ENCODE measurements at regions not wholly inside any gene's neighbourhood (a gene's known extent, or its start where the extent isn't known, plus 50 kb on each side); places are given as distances from the start of the nearest gene placed in this dataset.

DNA sequence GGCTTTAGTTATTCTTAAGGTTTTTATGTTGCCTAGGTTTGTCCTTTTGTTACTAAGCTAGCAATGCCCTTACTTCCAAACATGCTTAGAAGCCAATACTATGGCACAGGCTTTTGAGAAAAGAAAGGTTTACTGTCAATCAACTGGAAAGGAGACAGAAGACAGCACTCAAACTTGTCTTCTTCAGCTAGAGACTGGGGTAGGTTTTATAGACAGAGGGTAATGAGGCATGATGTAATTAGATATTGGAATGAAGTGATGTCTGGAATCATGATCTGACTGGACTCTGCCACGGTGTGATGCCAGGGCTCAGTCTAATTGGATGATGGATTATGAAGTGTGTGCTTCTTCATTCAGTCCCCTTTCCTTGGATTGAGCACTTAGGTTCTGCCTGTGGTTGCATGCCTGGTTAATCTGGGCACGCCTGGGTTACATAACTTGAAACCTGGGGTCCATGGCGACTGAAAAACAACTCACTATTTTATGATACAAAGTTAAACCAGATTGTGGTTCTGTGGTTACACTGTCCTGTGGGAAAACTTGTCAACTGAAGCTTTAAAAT lies 625.8 kb downstream of the BRINP3 start:
- H2AFZ ChIP-seq (ENCODE audit: low read depth, low read length): peak overlapping the region; percentile 28
- no peak overlapping the region for H3K4me3 ChIP-seq (ENCODE audit: low read length)
- H3K9me3 ChIP-seq (ENCODE audit: low read length): no peaks in the 10 kb centered on the region
- no peaks in the 10 kb centered on the region for H3K36me3 ChIP-seq (ENCODE audit: insufficient read depth, low read length)
- no peaks in the 10 kb centered on the region for H3K27me3 ChIP-seq (ENCODE audit: insufficient read depth, low read length)
- H3K4me1 ChIP-seq (ENCODE audit: insufficient read depth, low read length): no peaks in the 10 kb centered on the region

DNA sequence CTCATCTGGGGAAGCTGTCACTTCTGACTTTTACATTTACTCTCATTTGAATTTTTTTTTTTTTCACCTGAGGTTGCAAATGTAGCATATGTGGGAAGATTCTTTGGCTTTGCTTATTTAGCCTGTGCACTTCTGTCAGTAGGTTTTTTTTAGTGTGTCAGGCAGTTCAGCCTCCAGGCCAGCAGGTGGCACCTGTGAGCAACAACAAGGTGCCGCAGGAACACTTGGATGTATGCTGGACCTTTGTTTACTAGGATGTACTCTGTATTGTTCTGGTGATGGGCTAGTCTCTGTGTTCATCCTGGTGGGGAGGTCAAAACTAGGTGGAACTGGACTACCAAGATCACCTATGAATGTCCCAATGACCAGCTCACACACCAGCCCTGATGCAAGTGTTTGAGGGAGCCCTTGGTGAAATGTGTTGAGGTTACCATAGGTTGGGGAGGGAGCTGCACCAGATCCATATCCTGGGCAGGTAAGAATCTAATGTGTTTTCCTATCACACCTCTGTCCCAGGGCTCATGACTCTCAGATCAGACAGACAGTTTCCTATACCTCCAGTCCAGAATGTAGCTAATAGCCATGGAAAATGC lies 618.2 kb downstream of the BRINP3 start:
- H3K27me3 ChIP-seq (ENCODE audit: insufficient read depth, low read length): no peaks in the 10 kb centered on the region
- H3K9me3 ChIP-seq (ENCODE audit: low read length): peaks cover 2% of the 10 kb centered on the region
- H3K4me1 ChIP-seq (ENCODE audit: insufficient read depth, low read length): no peaks in the 10 kb centered on the region
- H3K4me3 ChIP-seq (ENCODE audit: low read length): no peak overlapping the region
- H2AFZ ChIP-seq (ENCODE audit: low read depth, low read length): no peak overlapping the region
- H3K36me3 ChIP-seq (ENCODE audit: insufficient read depth, low read length): no peaks in the 10 kb centered on the region

DNA sequence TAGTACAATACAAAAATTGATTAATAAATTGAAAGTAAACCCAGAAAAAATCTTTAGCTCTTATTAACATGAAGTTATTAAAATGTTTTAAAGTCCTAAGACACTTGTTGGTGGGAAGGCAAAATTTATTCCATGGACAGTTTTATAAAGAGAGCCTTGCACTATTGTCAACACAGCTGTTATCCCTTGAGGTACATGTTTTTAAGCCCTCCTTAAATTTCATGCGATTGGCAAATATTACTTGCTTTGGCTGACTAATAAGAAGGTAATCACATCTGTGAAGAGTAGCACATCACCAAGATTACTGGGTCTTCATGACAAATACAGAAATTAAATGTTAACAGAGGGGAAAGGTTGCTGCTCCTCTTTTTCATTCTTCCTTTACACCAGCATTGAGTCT lies 611.1 kb downstream of the BRINP3 start:
- Histone ChIP-seq H3K36me3 (ENCODE audit: insufficient read depth, low read length) (no peaks in the 10 kb centered on the region), H2AFZ (ENCODE audit: low read depth, low read length) (no peak overlapping the region), H3K9me3 (ENCODE audit: low read length) (no peaks in the 10 kb centered on the region), H3K4me3 (ENCODE audit: low read length) (no peak overlapping the region), H3K27me3 (ENCODE audit: insufficient read depth, low read length) (no peaks in the 10 kb centered on the region), H3K4me1 (ENCODE audit: insufficient read depth, low read length) (no peaks in the 10 kb centered on the region)

DNA sequence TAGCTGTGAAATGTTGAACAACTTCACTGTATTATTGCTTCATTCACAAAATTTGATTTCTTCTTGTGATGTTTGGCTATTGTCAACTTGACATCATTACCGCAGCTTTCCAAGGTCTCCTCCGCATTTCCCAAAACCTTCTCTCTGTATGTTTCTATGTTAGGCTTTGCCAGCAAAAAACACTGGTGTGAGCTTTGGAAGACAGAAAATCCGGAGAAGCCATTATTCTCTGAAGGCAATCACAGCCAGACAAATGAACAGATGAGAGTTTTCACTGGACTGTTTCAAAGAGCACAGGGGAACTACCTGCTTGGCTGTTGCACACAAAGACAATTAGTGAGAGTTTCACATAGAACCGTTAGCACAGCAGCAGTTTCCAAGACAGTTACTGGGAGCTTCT lies 609.6 kb downstream of the BRINP3 start:
- no peaks in the 10 kb centered on the region for H3K9me3 ChIP-seq (ENCODE audit: low read length)
- H3K4me3 ChIP-seq (ENCODE audit: low read length): no peak overlapping the region
- H3K27me3 ChIP-seq (ENCODE audit: insufficient read depth, low read length): no peaks in the 10 kb centered on the region
- H3K36me3 ChIP-seq (ENCODE audit: insufficient read depth, low read length): no peaks in the 10 kb centered on the region
- peak overlapping the region; percentile 28 for H2AFZ ChIP-seq (ENCODE audit: low read depth, low read length)
- no peaks in the 10 kb centered on the region for H3K4me1 ChIP-seq (ENCODE audit: insufficient read depth, low read length)

DNA sequence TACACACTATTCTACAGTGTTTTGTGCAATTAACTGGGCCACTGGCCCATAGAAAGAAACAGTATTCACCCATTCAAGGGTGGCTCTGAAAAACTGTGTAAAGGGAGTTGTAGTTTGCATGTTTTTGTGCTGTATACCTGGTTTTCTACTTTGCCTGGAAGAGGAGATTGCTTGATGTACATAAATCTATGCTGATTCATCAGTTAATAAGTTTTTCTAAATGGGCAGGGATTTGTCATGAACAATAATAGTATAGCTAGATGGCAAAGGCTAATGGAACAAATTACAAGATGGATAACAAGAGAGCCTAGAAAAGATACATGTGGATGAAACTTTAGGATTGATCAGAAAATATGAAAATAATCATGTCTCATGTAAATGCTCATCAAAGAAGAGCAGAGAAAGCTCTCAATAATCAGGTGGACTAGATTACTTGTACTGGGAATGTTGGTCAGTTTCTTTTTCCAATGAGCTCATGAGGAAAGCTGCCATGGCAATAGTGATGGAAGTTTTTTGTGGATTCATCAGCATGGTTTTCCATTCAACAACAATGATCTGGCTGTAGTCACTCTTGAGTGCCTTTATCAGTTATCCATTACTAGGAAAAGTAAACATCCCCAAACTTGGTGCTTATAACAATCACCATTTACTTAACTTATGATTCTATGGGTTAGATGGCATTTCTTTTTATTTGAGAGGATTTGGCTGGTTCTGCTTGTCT lies 602.8 kb downstream of the BRINP3 start:
- no peaks in the 10 kb centered on the region for H3K4me1 ChIP-seq (ENCODE audit: insufficient read depth, low read length)
- no peaks in the 10 kb centered on the region for H3K9me3 ChIP-seq (ENCODE audit: low read length)
- H2AFZ ChIP-seq (ENCODE audit: low read depth, low read length): no peak overlapping the region
- no peak overlapping the region for H3K4me3 ChIP-seq (ENCODE audit: low read length)
- no peaks in the 10 kb centered on the region for H3K36me3 ChIP-seq (ENCODE audit: insufficient read depth, low read length)
- no peaks in the 10 kb centered on the region for H3K27me3 ChIP-seq (ENCODE audit: insufficient read depth, low read length)

DNA sequence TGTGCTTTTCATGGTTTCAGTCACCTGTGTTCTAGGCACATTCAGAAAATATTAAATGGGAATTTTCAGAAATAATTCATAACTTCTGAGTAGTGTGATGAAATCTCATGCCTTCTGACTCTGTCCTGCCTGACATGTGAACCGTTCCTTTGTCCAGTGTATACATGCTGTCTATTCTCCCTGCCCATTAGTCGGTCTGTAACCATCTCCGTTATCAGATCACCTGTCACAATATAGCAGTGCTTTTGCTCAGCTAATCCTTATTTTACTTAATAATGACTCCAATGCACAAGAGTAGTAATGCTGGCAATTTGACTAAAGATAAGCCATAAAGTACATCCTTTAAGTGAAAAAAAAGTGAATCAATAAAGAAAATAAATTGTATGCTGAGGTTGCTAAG lies 597.5 kb downstream of the BRINP3 start:
- Histone ChIP-seq H3K9me3 (ENCODE audit: low read length) (no peaks in the 10 kb centered on the region), H3K36me3 (ENCODE audit: insufficient read depth, low read length) (no peaks in the 10 kb centered on the region), H3K4me3 (ENCODE audit: low read length) (no peak overlapping the region), H3K4me1 (ENCODE audit: insufficient read depth, low read length) (no peaks in the 10 kb centered on the region), H2AFZ (ENCODE audit: low read depth, low read length) (no peak overlapping the region), H3K27me3 (ENCODE audit: insufficient read depth, low read length) (no peaks in the 10 kb centered on the region)

DNA sequence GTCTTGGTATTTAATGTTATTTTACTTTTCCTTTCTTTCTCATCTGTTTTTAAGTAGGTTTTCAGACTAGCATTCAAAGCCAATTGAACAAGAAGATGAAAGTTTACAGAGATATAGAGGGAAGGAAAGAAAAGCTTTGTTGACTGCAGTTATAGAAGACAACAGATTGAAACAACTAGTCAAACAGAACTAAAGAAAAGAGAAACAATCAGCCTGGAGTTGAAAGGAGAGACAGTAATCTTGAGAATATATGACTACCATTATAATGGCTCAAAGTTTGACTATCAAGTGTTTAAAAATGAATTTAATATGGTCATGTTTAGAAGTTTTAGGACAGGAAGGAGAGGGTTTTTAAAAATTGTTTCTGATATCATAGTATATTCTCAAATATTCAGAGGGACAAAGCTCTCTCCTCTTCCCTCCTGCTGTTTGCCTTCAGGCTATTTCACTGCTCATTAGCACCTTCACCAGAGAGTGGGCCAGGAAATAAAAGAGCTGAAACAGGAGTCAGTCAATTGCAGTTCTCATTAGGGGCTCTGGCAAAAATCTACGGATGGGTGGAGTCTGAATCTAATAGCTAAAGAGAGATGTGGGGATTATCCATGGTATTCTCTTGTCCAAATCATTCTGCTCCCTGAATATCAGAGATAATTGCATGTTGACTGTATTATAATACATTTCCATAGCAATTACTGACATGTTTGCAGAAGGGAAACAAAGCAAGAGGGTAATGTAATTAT lies 577.8 kb downstream of the BRINP3 start:
- Histone ChIP-seq H3K4me3 (ENCODE audit: low read length) (no peak overlapping the region), H3K4me1 (ENCODE audit: insufficient read depth, low read length) (peaks cover 8% of the 10 kb centered on the region), H3K36me3 (ENCODE audit: insufficient read depth, low read length) (no peaks in the 10 kb centered on the region), H3K27me3 (ENCODE audit: insufficient read depth, low read length) (no peaks in the 10 kb centered on the region), H2AFZ (ENCODE audit: low read depth, low read length) (peak overlapping the region; percentile 56), H3K9me3 (ENCODE audit: low read length) (no peaks in the 10 kb centered on the region)

DNA sequence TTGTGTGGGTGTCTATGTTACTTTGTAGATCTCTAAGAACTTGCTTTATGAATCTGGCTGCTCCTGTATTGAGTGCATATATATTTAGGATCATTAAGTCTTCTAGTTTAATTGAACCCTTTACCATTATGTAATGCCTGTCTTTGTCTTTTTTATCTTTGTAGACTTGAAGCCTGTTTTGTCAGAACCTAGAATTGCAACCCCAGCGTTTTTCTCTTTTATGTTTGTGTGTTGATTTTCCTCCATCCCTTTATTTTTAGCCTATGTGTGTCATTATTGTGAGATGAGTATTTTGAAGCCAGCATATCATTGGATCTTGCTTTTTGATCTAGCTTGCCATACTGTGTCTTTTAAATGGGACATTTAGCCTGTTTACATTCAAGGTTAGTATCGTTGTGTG lies 573.2 kb downstream of the BRINP3 start:
- Histone ChIP-seq H3K9me3 (ENCODE audit: low read length) (no peaks in the 10 kb centered on the region), H3K4me1 (ENCODE audit: insufficient read depth, low read length) (peaks cover 7% of the 10 kb centered on the region), H3K4me3 (ENCODE audit: low read length) (no peak overlapping the region), H3K36me3 (ENCODE audit: insufficient read depth, low read length) (no peaks in the 10 kb centered on the region), H2AFZ (ENCODE audit: low read depth, low read length) (no peak overlapping the region), H3K27me3 (ENCODE audit: insufficient read depth, low read length) (no peaks in the 10 kb centered on the region)

DNA sequence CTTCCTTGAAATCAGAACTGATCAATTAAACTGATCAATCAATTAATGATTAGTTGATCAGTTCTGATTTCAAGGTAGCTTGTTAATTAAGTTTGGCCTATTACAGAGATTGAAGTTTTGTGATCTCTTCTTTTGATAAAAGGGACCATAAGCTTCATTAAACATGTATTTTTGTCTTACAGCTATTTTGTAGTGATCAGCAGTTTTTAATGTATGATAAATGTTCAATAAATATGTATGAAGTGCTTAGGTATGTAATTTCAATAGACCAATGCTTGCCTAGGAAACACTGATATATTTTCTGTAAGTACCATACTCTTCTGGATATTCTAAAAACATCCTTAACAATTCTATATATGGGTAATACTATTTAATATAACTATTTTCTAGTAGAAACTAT lies 569.6 kb downstream of the BRINP3 start:
- Histone ChIP-seq H2AFZ (ENCODE audit: low read depth, low read length) (no peak overlapping the region), H3K27me3 (ENCODE audit: insufficient read depth, low read length) (no peaks in the 10 kb centered on the region), H3K4me3 (ENCODE audit: low read length) (no peak overlapping the region), H3K9me3 (ENCODE audit: low read length) (no peaks in the 10 kb centered on the region), H3K4me1 (ENCODE audit: insufficient read depth, low read length) (no peaks in the 10 kb centered on the region), H3K36me3 (ENCODE audit: insufficient read depth, low read length) (no peaks in the 10 kb centered on the region)

DNA sequence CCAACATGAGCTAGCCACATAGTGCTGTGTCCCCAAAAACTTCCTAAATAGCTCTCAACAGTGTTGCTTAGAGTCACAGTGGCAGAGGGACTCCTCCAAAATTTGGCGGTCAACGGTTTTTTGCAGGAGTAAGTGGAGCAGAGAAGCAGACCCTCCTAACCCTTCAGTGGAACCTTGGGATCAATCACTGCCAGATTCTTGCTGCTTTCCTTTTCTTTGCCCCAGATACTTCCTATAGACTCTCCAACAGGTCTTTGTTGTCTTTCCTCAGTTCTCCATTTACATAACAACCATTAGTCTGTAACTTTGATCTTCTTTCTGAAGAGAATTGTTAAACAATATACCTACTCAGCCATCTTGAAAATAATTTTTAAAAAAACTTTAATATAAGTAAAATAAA lies 556.1 kb downstream of the BRINP3 start:
- Histone ChIP-seq H3K4me3 (ENCODE audit: low read length) (no peak overlapping the region), H2AFZ (ENCODE audit: low read depth, low read length) (no peak overlapping the region), H3K4me1 (ENCODE audit: insufficient read depth, low read length) (no peaks in the 10 kb centered on the region), H3K36me3 (ENCODE audit: insufficient read depth, low read length) (no peaks in the 10 kb centered on the region), H3K27me3 (ENCODE audit: insufficient read depth, low read length) (no peaks in the 10 kb centered on the region), H3K9me3 (ENCODE audit: low read length) (no peaks in the 10 kb centered on the region)

DNA sequence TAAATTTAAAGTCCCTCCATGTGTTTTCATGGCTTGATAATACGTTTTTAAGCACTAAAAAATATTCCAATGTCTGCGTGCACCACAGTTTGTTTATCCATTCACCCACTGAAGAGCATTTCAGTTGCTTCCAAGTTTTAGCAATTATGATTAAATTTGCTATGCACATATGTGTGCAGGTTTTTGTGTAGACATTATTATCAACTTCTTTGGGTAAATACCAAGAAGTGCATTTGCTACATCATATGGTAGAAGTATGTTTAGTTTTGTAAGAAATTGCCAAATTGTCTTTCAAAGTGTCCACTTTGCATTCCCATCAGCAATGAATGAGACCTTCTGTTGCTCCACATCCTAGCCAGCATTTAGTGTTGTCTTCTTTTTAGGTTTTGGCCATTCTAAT lies 550.0 kb downstream of the BRINP3 start:
- Histone ChIP-seq H3K36me3 (ENCODE audit: insufficient read depth, low read length) (no peaks in the 10 kb centered on the region), H3K4me1 (ENCODE audit: insufficient read depth, low read length) (no peaks in the 10 kb centered on the region), H3K4me3 (ENCODE audit: low read length) (no peak overlapping the region), H3K27me3 (ENCODE audit: insufficient read depth, low read length) (no peaks in the 10 kb centered on the region), H3K9me3 (ENCODE audit: low read length) (no peaks in the 10 kb centered on the region), H2AFZ (ENCODE audit: low read depth, low read length) (no peak overlapping the region)

DNA sequence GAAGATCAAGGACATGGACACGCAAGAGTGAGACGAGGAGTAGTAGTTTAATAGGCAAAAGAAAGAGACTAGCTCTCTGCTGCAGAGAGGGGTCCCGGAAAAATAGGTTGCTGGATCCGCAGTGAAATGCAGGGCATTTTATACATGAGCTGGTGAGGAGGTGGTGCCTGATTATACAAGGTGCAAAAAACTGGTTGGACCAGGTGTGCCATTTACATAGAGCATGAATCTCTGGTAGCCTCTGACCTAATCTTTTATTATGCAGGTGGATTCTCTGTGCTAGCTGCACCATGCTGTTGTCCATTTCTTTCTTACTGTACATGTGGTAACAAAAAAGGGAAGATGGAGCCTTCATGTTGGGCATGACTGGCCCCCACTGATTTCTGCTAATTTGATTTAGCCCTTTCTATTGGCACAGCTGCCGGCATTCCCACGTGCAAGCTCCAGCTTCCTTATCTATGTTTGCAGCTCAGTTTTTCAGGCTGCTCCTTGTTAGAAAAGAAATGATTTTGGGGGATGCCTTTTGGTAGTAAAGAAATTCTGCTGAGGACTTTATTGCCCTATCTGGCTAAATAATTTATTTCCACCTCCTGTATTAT lies 548.1 kb downstream of the BRINP3 start:
- H3K4me1 ChIP-seq (ENCODE audit: insufficient read depth, low read length): no peaks in the 10 kb centered on the region

DNA sequence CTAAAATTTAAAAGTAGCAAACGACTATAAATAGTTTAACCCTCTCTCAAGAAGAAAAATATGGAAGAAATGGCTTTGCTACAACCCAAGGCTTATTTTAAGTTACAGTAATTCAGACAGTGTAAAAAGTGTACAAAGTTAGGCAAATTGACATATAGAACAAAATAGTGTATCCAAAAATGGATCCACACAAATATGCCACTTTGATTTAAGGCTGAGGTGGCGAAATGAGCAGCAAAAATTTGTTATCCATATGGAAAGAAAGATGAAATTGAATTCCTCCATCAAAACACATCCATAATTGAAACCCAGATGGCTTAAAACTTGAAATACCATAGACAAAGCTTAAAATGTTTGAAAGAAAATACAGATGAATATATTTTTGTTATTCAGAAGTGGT lies 540.8 kb downstream of the BRINP3 start:
- no peaks in the 10 kb centered on the region for H3K36me3 ChIP-seq (ENCODE audit: insufficient read depth, low read length)
- no peaks in the 10 kb centered on the region for H3K27me3 ChIP-seq (ENCODE audit: insufficient read depth, low read length)
- no peaks in the 10 kb centered on the region for H3K4me1 ChIP-seq (ENCODE audit: insufficient read depth, low read length)
- no peak overlapping the region for H3K4me3 ChIP-seq (ENCODE audit: low read length)
- H3K9me3 ChIP-seq (ENCODE audit: low read length): no peaks in the 10 kb centered on the region
- H2AFZ ChIP-seq (ENCODE audit: low read depth, low read length): no peak overlapping the region

More for the DNA sequence above, 548.1 kb downstream of the BRINP3 start:
- H2AFZ ChIP-seq (ENCODE audit: low read depth, low read length): no peak overlapping the region
- H3K9me3 ChIP-seq (ENCODE audit: low read length): no peaks in the 10 kb centered on the region
- H3K27me3 ChIP-seq (ENCODE audit: insufficient read depth, low read length): no peaks in the 10 kb centered on the region
- no peak overlapping the region for H3K4me3 ChIP-seq (ENCODE audit: low read length)
- H3K36me3 ChIP-seq (ENCODE audit: insufficient read depth, low read length): no peaks in the 10 kb centered on the region

Measured in neuron (in vitro differentiated cells).